Iris pigment epithelial cell (primary cell): ENCODE measurements at regions not wholly inside any gene's neighbourhood (a gene's known extent, or its start where the extent isn't known, plus 50 kb on each side); places are given as distances from the start of the nearest gene placed in this dataset.

Source experiments
- DNase-seq: peaks from one replicate; pipeline ENCODE4 v3.0.0-alpha.2; 2011; ENCODE audit warnings: low read depth

- no peak for DNase-seq
Measured at GRCh38 chr2:155792666-155793065, 539.9 kb downstream of the NR4A2 start.

GRCh38 chr2:155770516-155770915 is 562.0 kb downstream of the NR4A2 start:
- DNase-seq, result no peak

- DNase-seq, result no peak
Measured at GRCh38 chr2:155766342-155767115, 566.0 kb downstream of the NR4A2 start.

- no peak for DNase-seq
Measured at GRCh38 chr2:155755481-155755880, 577.0 kb downstream of the NR4A2 start.

- no peak for DNase-seq
Measured at GRCh38 chr2:155748131-155748530, 584.4 kb downstream of the NR4A2 start.

- no peak for DNase-seq
Measured at GRCh38 chr2:155747531-155747930, 585.0 kb downstream of the NR4A2 start.

GRCh38 chr2:155733091-155733853 is 599.2 kb downstream of the NR4A2 start:
- no peak for DNase-seq

GRCh38 chr2:155730804-155731203 is 601.7 kb downstream of the NR4A2 start:
- DNase-seq, result no peak

GRCh38 chr2:155727187-155727895 is 605.2 kb downstream of the NR4A2 start:
- no peak for DNase-seq

- no peak for DNase-seq
Measured at GRCh38 chr2:155722290-155722689, 610.2 kb downstream of the NR4A2 start.

GRCh38 chr2:155715705-155716104 is 616.8 kb downstream of the NR4A2 start:
- DNase-seq, result no peak

- no peak for DNase-seq
Measured at GRCh38 chr2:155714983-155715382, 617.5 kb downstream of the NR4A2 start.

- DNase-seq, result no peak
Measured at GRCh38 chr2:155708071-155708470, 624.5 kb downstream of the NR4A2 start.

- no peak for DNase-seq
Measured at GRCh38 chr2:155703917-155704316, 628.6 kb downstream of the NR4A2 start.

- DNase-seq, result no peak
Measured at GRCh38 chr2:155703048-155703447, 629.5 kb downstream of the NR4A2 start.

- DNase-seq, result no peak
Measured at GRCh38 chr2:155701721-155702120, 630.8 kb downstream of the NR4A2 start.

- DNase-seq, result no peak
Measured at GRCh38 chr2:155696571-155696970, 636.0 kb downstream of the NR4A2 start.

GRCh38 chr2:155695505-155695904 is 637.0 kb downstream of the NR4A2 start:
- no peak for DNase-seq

- no peak for DNase-seq
Measured at GRCh38 chr2:155692856-155693255, 639.7 kb downstream of the NR4A2 start.

- DNase-seq, result no peak
Measured at GRCh38 chr2:155692106-155692505, 640.4 kb downstream of the NR4A2 start.

GRCh38 chr2:155690785-155691184 is 641.7 kb downstream of the NR4A2 start:
- no peak for DNase-seq

- no peak for DNase-seq
Measured at GRCh38 chr2:155689791-155690190, 642.7 kb downstream of the NR4A2 start.

GRCh38 chr2:155687181-155687580 is 645.3 kb downstream of the NR4A2 start:
- no peak for DNase-seq
